Hematopoietic multipotent progenitor cell (in vitro differentiated cells): ENCODE measurements at regions not wholly inside any gene's neighbourhood (a gene's known extent, or its start where the extent isn't known, plus 50 kb on each side); places are given as distances from the start of the nearest gene placed in this dataset.
"Not testable (repeated sequence)": the region's sequence is repeated elsewhere in the genome, so short reads cannot be mapped to it uniquely, and the experiment has no call there.

ENCODE experiments used
- DNase-seq, 3 donors: peaks; one replicate each; pipeline ENCODE4 v3.0.0-alpha.2; 2011 to 2015; ENCODE audit warnings: low read depth in 2 of 3, low spot score in 2 of 3

DNA sequence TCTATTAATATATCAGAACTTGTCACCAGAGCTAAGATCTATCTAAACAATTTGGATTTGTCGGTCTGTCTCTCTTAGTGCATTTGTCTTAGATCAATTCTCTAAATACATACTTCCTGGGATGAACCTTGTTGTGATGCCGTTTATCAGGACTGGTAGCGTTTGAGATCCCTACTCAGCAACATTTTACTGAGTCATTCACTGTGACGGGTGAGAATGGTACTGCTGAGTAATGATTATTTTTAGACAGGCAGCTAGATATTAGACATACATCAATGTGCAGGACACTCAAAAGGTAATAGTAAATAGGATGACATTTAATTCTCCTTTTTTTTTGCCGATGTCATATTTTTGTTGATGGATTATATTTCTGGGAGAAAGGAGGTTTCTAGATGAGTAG lies 209.0 kb downstream of the CSNK1G3 start:
- DNase-seq = no peak

DNA sequence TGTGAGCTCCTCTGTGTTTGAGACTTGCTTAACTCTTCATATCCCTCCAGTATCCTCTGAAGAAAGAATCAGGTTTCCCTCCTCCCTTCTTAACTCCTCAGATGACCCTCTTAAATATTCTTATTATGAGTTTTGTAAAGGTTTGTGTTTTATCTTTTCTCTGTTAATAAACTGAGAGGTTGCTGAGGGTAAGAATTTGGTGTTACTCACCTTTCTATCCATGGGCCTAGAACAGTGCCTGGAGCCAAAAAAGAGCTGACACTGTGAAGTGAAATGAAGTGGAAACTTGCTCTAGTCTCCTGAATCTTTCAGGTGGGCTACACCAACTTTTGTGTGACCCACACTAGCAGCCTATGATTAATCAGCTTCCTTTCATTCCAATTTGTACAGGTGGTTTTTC lies 208.4 kb downstream of the CSNK1G3 start:
- no peak for DNase-seq

DNA sequence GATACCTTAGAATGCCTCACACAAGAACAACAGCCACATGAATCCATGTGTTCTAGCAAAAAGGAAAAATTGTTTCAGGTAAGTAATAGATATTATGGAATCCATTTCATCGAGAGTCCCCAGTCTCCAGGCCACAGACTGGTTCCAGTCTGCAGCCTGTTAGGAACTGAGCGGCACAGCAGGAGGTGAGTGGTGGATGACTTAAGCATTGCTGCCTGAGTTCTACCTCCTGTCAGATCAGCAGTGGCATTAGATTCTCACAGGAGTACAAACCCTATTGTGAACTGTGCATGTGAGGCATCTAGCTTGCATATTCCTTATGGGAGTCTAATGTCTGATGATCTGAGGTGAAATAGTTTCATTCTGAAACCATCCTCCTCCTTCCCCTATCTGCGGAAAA lies 207.0 kb downstream of the CSNK1G3 start:
- no peak for DNase-seq

DNA sequence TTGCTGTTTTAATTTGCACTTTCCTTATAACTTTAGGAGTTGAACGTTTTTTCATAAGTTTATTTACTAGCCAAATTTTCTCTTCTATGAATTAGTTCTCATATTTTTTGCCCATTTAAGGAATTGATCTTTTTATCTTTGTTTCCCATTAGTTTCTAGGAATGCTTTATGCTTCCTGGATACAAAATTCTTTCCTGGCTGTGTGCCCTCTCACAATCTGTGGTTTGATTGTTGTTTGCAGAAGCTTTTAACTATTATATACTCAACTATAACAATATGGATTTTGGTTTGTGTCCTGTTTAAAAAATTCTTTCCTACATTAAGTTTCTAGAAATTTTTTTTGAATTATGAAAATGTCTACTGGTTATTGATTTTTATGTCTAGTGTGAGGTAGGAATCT lies 206.3 kb downstream of the CSNK1G3 start:
- no peak for DNase-seq

DNA sequence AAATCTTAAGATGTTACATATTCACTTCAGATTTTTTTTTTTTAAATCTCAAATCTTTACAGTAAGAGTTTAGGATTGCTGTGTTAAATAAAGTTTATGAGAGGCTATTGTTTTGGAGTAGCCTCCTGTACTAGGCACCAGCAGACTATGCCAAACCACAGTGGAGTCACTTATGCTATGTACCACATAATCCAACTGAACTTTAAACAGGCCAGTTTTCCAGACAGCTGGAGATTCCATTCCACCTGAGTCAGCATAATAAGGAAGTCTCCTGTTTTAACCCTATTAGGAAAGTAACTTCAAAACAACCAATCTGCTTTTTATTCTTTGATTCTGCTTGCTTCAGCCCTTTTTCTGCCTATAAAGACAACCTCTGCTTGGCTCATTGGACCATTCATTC lies 205.2 kb downstream of the CSNK1G3 start:
- DNase-seq = no peak

DNA sequence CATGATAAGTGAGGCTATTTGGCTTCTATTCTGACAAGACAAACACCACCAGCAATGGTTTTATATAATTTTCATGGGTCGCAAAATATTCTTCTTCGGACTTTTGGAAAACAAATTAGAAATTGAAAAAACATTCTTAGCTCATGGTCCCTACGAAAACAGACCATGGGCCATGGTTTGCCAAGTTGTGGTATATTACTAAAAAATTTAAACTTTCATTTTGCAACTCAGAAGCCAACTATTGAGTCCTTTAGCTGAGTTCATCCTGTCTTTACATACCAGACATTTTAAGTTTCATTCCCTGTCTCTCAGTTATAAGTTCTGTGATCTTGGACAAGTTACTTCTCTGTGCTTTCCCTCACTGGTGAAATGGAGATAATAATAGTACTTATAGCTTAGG lies 198.1 kb downstream of the CSNK1G3 start:
- no peak for DNase-seq

DNA sequence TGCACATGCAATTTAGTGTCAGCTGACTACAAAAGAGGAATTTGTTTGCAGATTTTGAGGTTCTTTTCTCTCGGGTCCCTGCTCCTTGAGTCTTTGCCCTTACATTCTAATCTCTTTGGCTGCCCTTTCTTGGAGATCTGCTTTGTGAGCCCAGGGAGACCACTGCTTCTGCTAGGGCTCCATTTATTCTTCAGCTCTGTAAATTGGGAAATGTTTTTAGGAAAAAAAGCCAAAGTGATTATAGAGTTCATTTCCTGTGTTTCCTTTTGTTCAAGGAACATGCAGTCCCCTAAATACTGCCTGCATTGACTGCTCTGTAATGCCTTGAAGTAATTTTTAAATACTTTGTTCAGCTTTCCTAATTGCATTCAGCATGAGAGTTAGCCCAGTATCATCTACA lies 197.4 kb downstream of the CSNK1G3 start:
- no peak for DNase-seq

DNA sequence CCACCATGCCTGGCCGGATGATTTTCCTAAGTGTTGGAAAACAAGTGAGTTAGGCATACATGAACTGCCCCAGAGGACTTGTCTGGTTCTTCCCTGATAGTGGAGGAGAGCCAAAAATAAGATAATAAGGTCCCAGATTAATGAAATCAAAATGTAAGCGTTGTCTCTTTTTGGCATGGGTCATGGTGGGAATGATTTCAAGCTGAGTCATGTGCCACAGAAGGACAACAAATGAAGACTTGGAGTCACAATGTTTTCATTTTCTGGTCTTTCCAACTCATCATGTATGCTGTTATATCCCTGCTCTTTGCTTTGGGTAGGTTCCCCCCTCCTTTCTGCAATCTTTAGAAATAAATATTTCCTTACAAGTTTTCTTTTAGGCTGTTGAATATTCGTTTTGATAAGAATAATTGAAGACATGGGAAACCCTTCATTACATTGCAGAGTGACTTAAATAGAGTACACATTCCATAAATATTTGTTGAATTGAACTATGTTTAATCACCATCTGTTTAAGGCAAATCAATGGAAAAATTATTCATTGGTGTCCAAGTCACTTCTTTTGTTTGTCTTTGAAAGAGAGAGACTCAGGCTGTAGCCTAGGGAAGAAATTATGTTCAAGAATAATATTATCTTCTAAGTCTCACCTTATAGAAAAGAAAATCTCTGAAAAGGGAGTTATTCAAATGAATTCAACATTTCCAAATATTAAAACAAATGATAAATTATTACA lies 196.3 kb downstream of the CSNK1G3 start:
- no peak for DNase-seq

DNA sequence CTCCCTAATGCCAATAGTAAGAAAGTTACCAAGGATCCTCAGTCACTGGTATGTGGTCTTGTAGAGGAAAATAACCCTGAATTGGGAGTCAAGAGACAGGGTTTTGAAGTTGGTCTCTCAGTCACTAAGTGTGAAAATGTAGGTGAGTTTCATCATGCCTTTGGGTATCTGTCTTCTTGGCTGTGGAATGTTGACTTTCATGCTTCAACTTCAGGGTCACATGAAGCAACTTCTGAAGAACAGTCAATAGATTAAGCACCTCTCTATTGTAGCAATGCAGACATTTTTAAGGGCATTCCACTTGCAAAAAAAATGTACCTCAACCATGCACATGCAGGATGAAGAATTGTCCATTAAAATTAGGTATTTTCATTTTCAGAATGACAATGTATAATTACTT lies 194.6 kb downstream of the CSNK1G3 start:
- DNase-seq = no peak

DNA sequence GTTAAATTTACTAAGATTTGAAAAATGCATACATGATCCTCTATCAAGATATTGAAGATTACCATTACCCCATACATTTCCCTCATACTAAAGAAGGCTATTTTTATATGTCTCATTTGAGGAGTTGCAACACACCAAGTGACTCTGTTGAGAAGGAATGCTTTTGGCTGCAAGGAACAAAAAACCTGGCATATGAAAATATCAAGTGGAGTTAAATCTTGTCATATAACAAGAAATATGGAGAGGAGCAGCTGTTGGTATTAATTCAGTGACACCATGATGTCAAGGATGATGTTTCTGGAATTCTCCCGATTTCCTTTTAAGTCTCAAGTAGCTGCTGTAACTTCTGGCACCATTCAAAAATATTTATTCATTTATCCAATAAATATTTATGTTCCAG lies 193.8 kb downstream of the CSNK1G3 start:
- no peak for DNase-seq

DNA sequence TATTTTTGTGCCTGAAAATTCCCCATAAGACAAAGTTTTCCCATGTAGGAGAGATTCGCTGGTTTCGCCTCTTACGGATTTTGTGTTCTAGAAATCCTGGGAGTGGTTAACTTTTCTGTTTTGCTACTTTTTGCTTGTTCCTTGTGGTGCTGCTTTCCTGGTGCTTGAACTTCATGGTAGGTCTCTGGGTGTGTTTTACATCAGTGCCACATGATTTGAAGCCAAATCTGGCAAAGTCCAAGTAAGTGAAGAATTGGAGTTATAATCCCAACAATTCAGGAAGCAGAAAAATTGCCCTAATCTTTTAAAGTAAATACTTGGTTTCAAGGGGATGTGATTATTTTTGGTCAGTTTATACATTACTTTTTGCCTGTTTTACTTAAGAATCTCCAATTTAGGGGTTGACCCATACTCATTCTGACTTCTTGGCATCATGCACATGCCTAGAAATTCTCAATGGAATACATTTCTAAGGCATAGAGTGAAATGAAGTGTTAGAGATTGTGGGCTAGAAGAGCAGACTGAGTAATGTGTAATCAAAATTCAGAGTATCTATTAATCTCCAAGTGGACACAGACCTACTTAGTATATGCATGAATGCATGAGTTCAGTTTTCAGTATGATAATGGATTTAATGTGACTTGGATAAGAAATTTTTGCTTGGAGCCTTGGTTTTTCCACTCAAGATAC lies 189.7 kb downstream of the CSNK1G3 start:
- no peak for DNase-seq

DNA sequence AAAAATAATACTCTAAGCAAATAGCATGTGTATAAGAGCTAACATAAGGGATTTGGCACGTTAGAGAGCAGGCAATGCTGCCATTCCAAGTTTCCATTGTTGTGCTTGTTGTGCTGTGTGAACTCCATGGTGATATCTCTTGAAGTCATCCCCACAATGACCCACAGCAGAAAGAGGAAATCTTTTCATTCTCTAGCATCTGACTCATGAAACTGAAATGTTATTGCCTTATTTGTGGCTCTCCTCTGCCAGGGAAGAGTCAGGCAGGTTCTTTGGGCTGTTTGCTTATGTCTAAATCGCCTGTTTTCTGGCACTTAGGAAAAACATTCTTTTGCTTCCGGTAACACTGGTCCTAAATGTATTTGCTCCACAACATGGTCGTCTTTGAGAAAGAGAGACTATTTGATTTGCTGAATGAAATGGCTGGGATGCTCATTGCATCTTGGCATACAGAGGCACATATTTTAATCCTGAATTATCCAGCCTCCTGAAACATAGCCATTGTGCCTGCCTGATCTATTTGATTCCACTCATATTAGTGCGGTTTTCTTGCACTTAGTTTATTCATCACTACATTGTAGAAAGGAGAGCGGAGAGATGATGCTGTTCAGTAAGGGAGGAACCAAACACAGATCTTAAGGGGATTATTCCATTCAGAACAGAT lies 188.8 kb downstream of the CSNK1G3 start:
- DNase-seq = no peak

DNA sequence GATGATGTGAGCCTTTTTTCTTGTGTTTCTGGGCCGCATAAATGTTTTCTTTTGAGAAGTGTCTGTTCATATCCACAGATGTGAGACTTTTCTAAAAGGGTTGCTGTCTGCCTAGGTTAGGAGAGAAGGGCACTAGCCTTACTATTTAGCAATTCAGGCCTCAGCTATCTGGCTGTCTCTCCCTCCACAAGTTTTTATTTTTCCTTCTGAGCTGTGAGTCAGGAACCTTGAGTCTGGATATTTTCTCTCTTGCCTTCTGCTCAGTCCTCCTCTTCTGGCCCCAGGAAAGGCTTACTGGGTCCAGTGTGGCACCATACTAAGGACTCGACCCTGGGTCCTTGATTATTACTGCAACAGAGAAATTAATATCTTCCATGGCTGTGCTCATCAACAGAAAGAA lies 187.6 kb downstream of the CSNK1G3 start:
- DNase-seq = no peak

DNA sequence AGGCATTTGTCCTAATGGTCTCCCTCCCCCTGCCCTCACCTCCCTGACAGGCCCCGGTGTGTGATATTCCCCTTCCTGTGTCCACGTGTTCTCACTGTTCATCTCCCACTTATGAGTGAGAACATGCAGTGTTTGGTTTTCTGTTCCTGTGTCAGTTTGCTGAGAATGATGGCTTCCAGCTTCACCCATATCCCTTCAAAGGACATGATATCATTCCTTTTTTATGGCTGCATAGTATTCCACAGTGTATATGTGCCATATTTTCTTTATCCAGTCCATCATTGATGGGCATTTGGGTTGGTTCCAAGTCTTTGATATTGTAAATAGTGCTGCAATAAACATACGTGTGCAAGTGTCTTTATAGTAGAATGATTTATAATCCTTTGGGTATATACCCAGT lies 187.0 kb downstream of the CSNK1G3 start:
- not testable (repeated sequence) for DNase-seq

DNA sequence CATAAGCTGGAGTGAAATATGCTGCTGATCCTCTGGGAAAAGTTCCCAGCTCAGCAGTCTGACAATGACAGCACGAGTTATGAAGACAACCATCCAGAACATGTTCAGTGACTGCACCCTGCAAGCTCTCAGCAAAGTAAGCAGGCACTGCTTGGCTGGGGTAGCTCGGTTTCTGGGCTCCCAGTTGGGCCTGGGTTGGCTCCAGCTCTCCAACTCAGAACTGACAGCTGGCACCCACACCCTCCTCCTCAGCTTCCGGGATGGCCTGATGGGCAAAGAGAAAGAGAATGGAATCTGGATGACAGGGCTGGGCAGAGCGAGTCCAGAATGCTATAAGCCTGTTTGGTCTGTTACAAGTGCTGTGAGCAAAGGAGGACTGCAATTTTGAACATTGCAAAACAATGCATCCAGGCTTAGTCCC lies 185.0 kb downstream of the CSNK1G3 start:
- no peak for DNase-seq

DNA sequence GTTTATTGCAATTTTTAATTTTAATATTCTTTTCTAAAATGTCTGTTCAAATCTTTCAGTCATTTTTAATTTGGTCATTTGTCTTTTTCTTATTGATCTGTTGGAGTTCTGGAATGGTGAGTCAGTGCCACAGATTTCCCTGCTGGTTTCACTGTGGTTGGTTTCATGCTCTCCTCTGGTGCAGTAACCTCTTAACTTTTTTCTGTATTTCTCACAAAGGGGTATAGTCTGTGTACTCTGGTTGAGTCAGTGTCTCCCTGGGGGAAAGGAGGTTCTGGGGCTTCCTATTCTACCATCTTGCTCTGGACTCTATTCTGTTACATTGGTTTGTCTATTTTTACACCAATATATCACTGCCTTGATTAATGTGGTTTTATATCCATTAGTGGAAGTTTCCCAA lies 178.8 kb downstream of the CSNK1G3 start:
- no peak for DNase-seq

DNA sequence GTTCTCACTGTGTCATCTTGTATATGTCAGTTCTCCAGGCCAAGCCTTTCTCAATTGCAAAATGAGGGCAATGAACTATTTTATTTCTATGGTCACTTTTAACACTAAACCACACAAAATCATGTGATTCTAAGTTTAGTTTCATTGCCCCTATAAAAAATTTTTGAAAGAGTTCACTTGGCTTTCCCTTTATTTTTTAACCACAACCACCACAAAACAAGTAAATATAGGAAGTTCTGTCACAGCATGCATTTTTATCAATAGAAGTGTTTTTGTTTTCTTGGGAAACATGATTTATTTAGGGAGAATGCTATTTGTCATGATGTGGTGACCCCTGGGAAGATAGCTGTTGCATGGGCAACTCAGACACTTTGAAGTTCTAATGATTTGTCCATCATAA lies 169.1 kb downstream of the CSNK1G3 start:
- DNase-seq = no peak

DNA sequence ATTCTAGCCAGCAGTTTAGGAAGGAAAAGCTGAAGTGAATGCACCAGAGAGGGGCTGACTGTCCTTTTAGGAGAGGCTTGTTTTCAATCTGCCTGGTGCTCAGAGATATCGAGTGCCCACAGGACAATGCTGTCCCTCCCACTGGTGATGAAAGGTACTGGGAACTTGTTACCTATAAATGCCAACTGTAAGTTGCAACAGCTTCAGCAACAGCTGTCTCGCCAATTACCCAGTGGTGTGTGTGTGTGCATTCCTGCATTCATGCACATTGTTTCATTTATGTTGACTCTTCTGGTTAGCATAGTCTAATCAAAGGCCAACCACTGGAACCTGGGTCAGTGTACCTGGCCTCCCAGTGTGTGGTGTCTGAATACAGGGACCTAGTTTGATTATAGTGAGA lies 161.1 kb downstream of the CSNK1G3 start:
- no peak for DNase-seq

DNA sequence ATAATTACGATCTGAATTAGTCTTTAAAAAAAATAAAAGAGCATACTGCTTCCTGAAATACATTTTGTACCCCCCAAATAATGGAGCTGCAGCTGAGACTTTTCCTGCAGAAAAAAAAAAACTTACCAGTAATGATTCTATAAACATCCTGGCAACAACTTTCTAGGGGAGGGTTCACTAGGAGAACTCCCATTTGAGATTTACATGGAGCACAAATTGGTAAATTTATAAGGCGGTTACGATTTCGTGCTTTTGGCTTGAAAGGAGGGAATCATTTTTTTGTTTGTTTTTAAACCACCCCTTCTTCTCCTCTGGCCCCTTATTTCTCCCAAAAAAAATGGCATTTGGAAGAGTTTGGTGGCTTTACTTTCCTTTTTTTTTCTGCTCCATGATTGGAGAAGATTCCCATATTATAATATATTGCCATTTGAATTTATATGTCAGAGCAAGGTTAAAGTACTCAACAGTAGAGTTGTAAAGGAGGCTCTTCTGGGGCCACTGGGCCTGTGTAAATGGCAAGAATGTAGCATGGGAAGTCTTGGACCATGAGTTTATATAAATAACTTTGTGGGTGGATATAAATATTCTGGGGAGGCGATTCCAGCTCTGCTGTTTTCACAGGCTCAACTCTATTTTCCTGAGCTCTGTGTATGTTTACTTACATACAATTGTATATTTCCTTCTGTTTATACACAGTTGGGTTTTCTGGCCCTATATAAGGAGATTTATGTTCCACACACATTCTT lies 159.9 kb downstream of the CSNK1G3 start:
- no peak for DNase-seq

DNA sequence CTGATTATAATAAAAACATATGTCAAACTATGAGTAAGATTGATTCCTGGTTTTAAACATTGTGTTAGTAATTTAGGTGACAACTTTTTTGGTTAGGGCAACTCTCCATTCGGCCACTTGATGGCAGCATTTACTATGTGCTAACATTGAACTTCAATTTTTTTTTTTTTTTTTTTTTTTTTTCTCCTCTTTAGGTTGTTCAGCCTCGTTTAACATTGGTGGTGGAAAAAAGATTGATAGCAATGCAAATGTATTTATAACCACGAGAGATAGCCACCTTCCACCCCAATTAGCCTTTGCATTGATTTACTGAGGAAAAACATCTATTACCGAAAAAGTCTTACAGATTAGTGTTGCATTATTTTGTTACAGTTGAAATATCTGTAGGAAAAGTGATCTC lies 159.1 kb downstream of the CSNK1G3 start:
- DNase-seq = peak; percentile 0 to 73 (median 32)
